ENCODE measurements at regions not wholly inside any gene's neighbourhood (a gene's known extent, or its start where the extent isn't known, plus 50 kb on each side); places are given as distances from the start of the nearest gene placed in this dataset.

- no peak for TF ChIP-seq CTCF (IDR thresholded peaks at IDR 0.05)
- TF ChIP-seq POLR2AphosphoS5 (IDR thresholded peaks at IDR 0.05): no peak
- no peak for TF ChIP-seq POLR2A (IDR thresholded peaks at IDR 0.05)
Observed at GRCh38 chr10:42419789-42420188, 218.6 kb downstream of the ZNF33B start.

All from breast epithelium (tissue), 3 donors.